Esophagus muscularis mucosa (tissue), 4 donors: ENCODE measurements at regions not wholly inside any gene's neighbourhood (a gene's known extent, or its start where the extent isn't known, plus 50 kb on each side); places are given as distances from the start of the nearest gene placed in this dataset.

Source experiments
- DNase-seq: peaks from one replicate; pipeline ENCODE4 v3.0.0-alpha.2; 2017; ENCODE audit errors: extremely low spot score
- H3K27ac ChIP-seq, 4 donors: fragments of 200-600 bp; sonication (generic); replicated peaks in 1 of 4; 1 replicate in 3 of 4; 2 replicates in 1 of 4; pipeline ENCODE4 v1.5.1; 2016 to 2019; ENCODE audit warnings: mild to moderate bottlenecking in 1 of 4
- H3K27me3 ChIP-seq, 4 donors: fragments of 200-600 bp; sonication (generic); one replicate each; pipeline versions ENCODE4 v1.5.1 to v1.6.0; 2016 to 2019
- H3K36me3 ChIP-seq, 4 donors: fragments of 200-600 bp; sonication (generic); one replicate each; pipeline ENCODE4 v1.5.1; 2016 to 2019
- H3K4me1 ChIP-seq, 4 donors: fragments of 200-600 bp; sonication (generic); one replicate each; pipeline ENCODE4 v1.5.1; 2016 to 2019
- H3K4me3 ChIP-seq, 4 donors: fragments of 200-600 bp; sonication (generic); 1 replicate in 2 of 4; 2 replicates in 2 of 4; pipeline ENCODE4 v1.5.1; 2016 to 2019; ENCODE audit warnings: mild to moderate bottlenecking in 4 of 4, moderate library complexity in 1 of 4
- H3K9me3 ChIP-seq, 4 donors: fragments of 200-600 bp; sonication (generic); 1 replicate in 3 of 4; 2 replicates in 1 of 4; pipeline ENCODE4 v1.5.1; 2016 to 2019
- EP300 ChIP-seq: sonication (generic); formaldehyde crosslinking; IDR thresholded peaks from one replicate; pipeline ENCODE4 v1.6.1; 2017; ENCODE audit warnings: antibody characterized with exemption
- POLR2A ChIP-seq: fragments of 450-650 bp; IDR thresholded peaks from one replicate; pipeline ENCODE4 v1.6.1; 2017; ENCODE audit warnings: antibody characterized with exemption, moderate library complexity, mild to moderate bottlenecking, low read depth
- POLR2AphosphoS5 ChIP-seq, 2 donors: sonication (generic); formaldehyde crosslinking; IDR thresholded peaks; one replicate each; pipeline ENCODE4 v1.6.1; 2017; ENCODE audit warnings: antibody characterized with exemption in 2 of 2
- WGBS: methylation state at CpG from one replicate; pipeline ENCODE4 v1.1.5; 2018; 5-methylcytosine and 5-hydroxymethylcytosine counted together
- intact Hi-C: fragments of 100-400 bp; cut with DNase I; formaldehyde crosslinking; loops from one replicate; pipeline ENCODE4 v1.15.1; 2023
- TF ChIP-seq, protein P1 (sequence below), 3 experiments: fragments of 200-600 bp in 2 of 3; fragments of 450-650 bp in 1 of 3; sonication (generic) in 2 of 3; IDR thresholded peaks; one replicate each; pipeline ENCODE4 v1.5.1; 2017 to 2019; ENCODE audit warnings: antibody characterized with exemption in 3 of 3, mild to moderate bottlenecking in 2 of 3, moderate library complexity in 1 of 3

DNA sequence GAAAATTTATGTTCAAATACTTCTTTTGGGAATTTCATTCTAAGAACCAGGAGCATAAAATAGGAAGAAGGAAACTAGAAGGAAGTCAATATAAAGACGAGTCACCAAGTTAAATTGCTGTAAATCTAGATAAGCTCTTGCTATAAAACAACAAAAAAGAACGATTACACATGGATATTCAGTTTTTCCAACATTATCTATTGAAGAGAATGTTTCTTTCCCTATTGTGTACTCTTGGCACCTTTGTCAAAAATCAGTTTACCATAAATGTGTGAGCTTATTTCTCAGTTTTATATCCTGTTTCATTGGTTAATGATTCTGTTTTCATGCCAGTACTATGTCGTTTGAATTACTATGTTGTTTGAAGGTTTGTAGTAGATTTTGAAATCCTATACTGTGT lies 536.3 kb upstream of the MKI67 start:
- TF ChIP-seq POLR2AphosphoS5 (IDR thresholded peaks at IDR 0.05) (no peak), POLR2A (no peak), EP300 (no peak)
- TF ChIP-seq, protein P1, sequence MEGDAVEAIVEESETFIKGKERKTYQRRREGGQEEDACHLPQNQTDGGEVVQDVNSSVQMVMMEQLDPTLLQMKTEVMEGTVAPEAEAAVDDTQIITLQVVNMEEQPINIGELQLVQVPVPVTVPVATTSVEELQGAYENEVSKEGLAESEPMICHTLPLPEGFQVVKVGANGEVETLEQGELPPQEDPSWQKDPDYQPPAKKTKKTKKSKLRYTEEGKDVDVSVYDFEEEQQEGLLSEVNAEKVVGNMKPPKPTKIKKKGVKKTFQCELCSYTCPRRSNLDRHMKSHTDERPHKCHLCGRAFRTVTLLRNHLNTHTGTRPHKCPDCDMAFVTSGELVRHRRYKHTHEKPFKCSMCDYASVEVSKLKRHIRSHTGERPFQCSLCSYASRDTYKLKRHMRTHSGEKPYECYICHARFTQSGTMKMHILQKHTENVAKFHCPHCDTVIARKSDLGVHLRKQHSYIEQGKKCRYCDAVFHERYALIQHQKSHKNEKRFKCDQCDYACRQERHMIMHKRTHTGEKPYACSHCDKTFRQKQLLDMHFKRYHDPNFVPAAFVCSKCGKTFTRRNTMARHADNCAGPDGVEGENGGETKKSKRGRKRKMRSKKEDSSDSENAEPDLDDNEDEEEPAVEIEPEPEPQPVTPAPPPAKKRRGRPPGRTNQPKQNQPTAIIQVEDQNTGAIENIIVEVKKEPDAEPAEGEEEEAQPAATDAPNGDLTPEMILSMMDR (IDR thresholded peaks at IDR 0.05) = no peak
- Histone ChIP-seq H3K27ac (no peak overlapping the region), H3K4me1 (no peaks in the 10 kb centered on the region), H3K36me3 (no peaks in the 10 kb centered on the region), H3K4me3 (no peak overlapping the region), H3K27me3 (peaks cover 0 to 4% (median 0%) of the 10 kb centered on the region in 4 donors), H3K9me3 (peaks cover 0 to 13% (median 11%) of the 10 kb centered on the region in 4 donors)
- intact Hi-C loops = no loop called here
- DNase-seq = no peak
- 70% methylated on average over 3 of the region's 3 CpGs for WGBS

DNA sequence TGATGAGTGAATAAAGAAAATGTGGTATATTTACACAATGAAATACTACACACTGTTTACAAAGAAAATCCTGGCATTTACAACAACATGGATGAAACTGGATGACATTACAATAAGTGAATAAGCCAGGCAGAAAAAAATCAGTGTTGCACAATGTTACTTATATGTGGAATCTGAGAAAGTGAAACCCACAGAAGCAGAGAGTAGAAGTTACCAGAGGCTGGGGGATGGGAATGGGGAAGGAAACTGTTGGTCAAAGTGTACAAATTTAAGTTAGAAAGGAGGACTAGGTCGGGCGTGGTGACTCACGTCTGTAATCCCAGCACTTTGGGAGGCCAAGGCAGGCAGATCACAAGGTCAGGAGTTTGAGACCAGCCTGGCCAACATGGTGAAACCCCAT lies 538.5 kb upstream of the MKI67 start:
- TF ChIP-seq POLR2AphosphoS5 (IDR thresholded peaks at IDR 0.05) = no peak
- TF ChIP-seq, protein P1 (IDR thresholded peaks at IDR 0.05) = no peak
- no peak for TF ChIP-seq POLR2A
- no peak for TF ChIP-seq EP300
- Histone ChIP-seq H3K4me3 (no peak overlapping the region), H3K4me1 (no peaks in the 10 kb centered on the region), H3K27me3 (no peaks in the 10 kb centered on the region), H3K27ac (no peak overlapping the region), H3K9me3 (peaks cover 0 to 13% (median 11%) of the 10 kb centered on the region in 4 donors), H3K36me3 (no peaks in the 10 kb centered on the region)
- no peak for DNase-seq
- WGBS = 80% methylated on average over 3 of the region's 3 CpGs
- intact Hi-C loops = no loop called here

DNA sequence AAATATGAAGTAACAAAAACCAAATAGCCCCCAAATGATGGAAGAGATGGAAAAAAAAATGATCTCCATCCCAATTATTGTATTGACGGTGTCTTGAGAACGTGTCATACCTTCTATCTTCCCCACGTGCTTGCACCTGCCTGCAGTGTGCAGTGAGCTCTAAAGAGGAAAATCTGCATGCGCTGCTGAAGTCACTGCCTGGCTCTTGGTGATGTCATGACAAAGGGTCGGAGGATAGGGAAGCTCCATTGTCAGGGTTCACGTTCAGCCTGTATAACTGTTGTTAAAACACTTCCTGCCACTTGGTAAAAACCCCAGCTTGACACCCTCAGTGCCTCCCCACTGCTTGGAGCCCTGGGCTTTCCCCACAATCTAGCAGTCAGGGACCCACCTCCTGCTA lies 549.2 kb upstream of the MKI67 start:
- Histone ChIP-seq H3K9me3 (no peaks in the 10 kb centered on the region), H3K4me1 (no peaks in the 10 kb centered on the region), H3K27me3 (peaks cover 0 to 15% (median 3%) of the 10 kb centered on the region in 4 donors), H3K27ac (no peak overlapping the region), H3K36me3 (no peaks in the 10 kb centered on the region), H3K4me3 (no peak overlapping the region)
- TF ChIP-seq EP300 (no peak), POLR2AphosphoS5 (IDR thresholded peaks at IDR 0.05) (no peak), POLR2A (no peak)
- TF ChIP-seq, protein P1 (IDR thresholded peaks at IDR 0.05) = no peak
- 76% methylated on average over 6 of the region's 6 CpGs for WGBS
- no peak for DNase-seq
- intact Hi-C loops = no loop called here

DNA sequence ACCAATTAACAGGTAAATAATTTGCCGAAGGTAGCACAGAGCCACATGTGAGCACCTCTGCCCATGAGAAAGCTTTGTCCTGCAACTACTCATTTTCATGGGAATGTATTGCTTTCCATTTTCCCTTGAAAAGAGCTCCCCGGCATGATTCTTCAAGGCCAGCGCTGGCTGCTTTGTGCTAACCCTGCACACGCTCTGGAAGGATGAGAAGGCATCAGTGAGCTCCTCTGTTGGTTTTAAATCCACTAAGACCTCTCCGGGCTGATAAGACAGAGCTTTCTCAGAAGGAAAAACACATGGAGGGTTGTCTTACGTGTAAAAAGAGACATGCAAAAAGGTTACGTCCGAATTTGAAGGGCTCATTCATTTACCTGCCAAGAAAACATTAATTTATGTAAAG lies 553.9 kb upstream of the MKI67 start:
- intact Hi-C loops = no loop called here
- Histone ChIP-seq H3K9me3 (no peaks in the 10 kb centered on the region), H3K4me3 (no peak overlapping the region), H3K4me1 (peaks cover 0 to 18% (median 11%) of the 10 kb centered on the region in 4 donors), H3K27me3 (peaks cover 0 to 15% (median 3%) of the 10 kb centered on the region in 4 donors), H3K36me3 (no peaks in the 10 kb centered on the region), H3K27ac (no peak overlapping the region)
- no peak for DNase-seq
- 87% methylated on average over 8 of the region's 8 CpGs for WGBS
- TF ChIP-seq POLR2AphosphoS5 (IDR thresholded peaks at IDR 0.05) = no peak
- TF ChIP-seq, protein P1 (IDR thresholded peaks at IDR 0.05) = no peak
- no peak for TF ChIP-seq POLR2A
- no peak for TF ChIP-seq EP300

DNA sequence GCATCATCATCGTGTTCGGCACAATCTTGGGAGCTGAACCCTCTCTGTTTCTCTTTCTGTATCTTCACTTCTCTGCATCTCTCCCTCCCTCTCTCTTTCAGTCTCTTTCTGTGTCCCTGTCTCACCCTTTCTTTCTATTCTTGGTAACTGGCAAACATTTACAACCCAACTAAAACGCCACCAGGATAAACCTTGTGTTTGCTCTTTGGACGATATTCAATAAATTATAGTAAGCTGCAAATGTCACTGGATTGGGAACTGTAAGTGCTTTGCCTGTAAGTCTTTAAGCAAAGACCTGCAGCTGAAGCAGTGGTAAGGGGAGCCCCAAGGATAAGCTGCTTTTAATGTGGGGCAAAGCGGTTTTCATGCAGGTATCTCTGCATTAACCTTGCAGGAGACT lies 558.0 kb upstream of the MKI67 start:
- intact Hi-C loops = no loop called here
- Histone ChIP-seq H3K27me3 (peaks cover 0 to 10% (median under 1%) of the 10 kb centered on the region in 4 donors), H3K4me3 (no peak overlapping the region), H3K36me3 (no peaks in the 10 kb centered on the region), H3K27ac (no peak overlapping the region), H3K9me3 (no peaks in the 10 kb centered on the region), H3K4me1 (peaks cover 0 to 32% (median 26%) of the 10 kb centered on the region in 4 donors)
- no peak for TF ChIP-seq EP300
- no peak for TF ChIP-seq POLR2AphosphoS5 (IDR thresholded peaks at IDR 0.05)
- TF ChIP-seq, protein P1 (IDR thresholded peaks at IDR 0.05) = no peak
- no peak for TF ChIP-seq POLR2A
- DNase-seq = no peak
- 58% methylated on average over 5 of the region's 5 CpGs for WGBS
